Activated CD4-positive, alpha-beta T cell treated with anti-CD3 and anti-CD28 coated beads, Interleukin-2, amount 10 ng/mL, durations not matched to agents 7 days and 5 days (primary cell): ENCODE measurements at regions not wholly inside any gene's neighbourhood (a gene's known extent, or its start where the extent isn't known, plus 50 kb on each side); places are given as distances from the start of the nearest gene placed in this dataset.

Experiments used
- CTCF ChIA-PET: fragments of 350-600 bp; sonication (Branson Sonifier 250); formaldehyde crosslinking; loops from one replicate; lab custom pipeline; 2021; ENCODE audit warnings: antibody characterized with exemption; lab: Charles Lee
- POLR2A ChIA-PET: fragments of 350-600 bp; sonication (Branson Sonifier 250); formaldehyde crosslinking; loops from one replicate; lab custom pipeline; 2021; ENCODE audit warnings: antibody characterized with exemption; lab: Charles Lee
- DNase-seq: peaks from one replicate; pipeline ENCODE4 v3.0.0-alpha.2; 2020
- H3K27ac Mint-ChIP-seq: one replicate; pipeline ENCODE4 v1.8.0; 2021; ENCODE audit warnings: mild to moderate bottlenecking, moderate library complexity, mixed read lengths
- H3K27me3 Mint-ChIP-seq: one replicate; pipeline ENCODE4 v1.8.0; 2021; ENCODE audit warnings: mixed read lengths
- H3K36me3 Mint-ChIP-seq: one replicate; pipeline ENCODE4 v1.8.0; 2021; ENCODE audit warnings: low read depth, mixed read lengths
- H3K4me1 Mint-ChIP-seq: one replicate; pipeline ENCODE4 v1.8.0; 2021; ENCODE audit warnings: mixed read lengths
- H3K4me3 Mint-ChIP-seq: one replicate; pipeline ENCODE4 v1.8.0; 2021; ENCODE audit warnings: mild to moderate bottlenecking, moderate library complexity, mixed read lengths
- H3K9me3 Mint-ChIP-seq: one replicate; pipeline ENCODE4 v1.8.0; 2021; ENCODE audit warnings: mixed read lengths

GRCh38 chr2:224143526-224143925 is 104.4 kb upstream of the SERPINE2 start:
- ChIA-PET CTCF (no interaction called here), POLR2A (no interaction called here)
- no peak overlapping the region for H3K4me3 Mint-ChIP-seq
- H3K27me3 Mint-ChIP-seq = peaks cover 9% of the 10 kb centered on the region
- H3K4me1 Mint-ChIP-seq = no peaks in the 10 kb centered on the region
- no peaks in the 10 kb centered on the region for H3K36me3 Mint-ChIP-seq
- no peak for DNase-seq
- no peaks in the 10 kb centered on the region for H3K9me3 Mint-ChIP-seq
- H3K27ac Mint-ChIP-seq = no peak overlapping the region

- ChIA-PET CTCF (interaction anchor here (1.1 kb wide), 1 partner anchor 142 kb away, joined by 3 read pairs; no protein-coding TSS in a partner anchor), POLR2A (no interaction called here)
- no peak for DNase-seq
- no peaks in the 10 kb centered on the region for H3K9me3 Mint-ChIP-seq
- H3K27me3 Mint-ChIP-seq = peaks cover 9% of the 10 kb centered on the region
- no peak overlapping the region for H3K4me3 Mint-ChIP-seq
- H3K36me3 Mint-ChIP-seq = no peaks in the 10 kb centered on the region
- no peak overlapping the region for H3K27ac Mint-ChIP-seq
- H3K4me1 Mint-ChIP-seq = no peaks in the 10 kb centered on the region
Observed at GRCh38 chr2:224142397-224143312, 103.6 kb upstream of the SERPINE2 start.

GRCh38 chr2:224141304-224141703 is 102.2 kb upstream of the SERPINE2 start:
- POLR2A ChIA-PET = no interaction called here
- H3K4me3 Mint-ChIP-seq = no peak overlapping the region
- H3K27me3 Mint-ChIP-seq = peaks cover 9% of the 10 kb centered on the region
- no peak overlapping the region for H3K27ac Mint-ChIP-seq
- no peaks in the 10 kb centered on the region for H3K9me3 Mint-ChIP-seq
- no peaks in the 10 kb centered on the region for H3K36me3 Mint-ChIP-seq
- DNase-seq = no peak
- H3K4me1 Mint-ChIP-seq = no peaks in the 10 kb centered on the region
- CTCF ChIA-PET = no interaction called here

- POLR2A ChIA-PET = no interaction called here
- no peaks in the 10 kb centered on the region for H3K4me1 Mint-ChIP-seq
- no peak for DNase-seq
- CTCF ChIA-PET = no interaction called here
- peaks cover 2% of the 10 kb centered on the region for H3K27me3 Mint-ChIP-seq
- no peak overlapping the region for H3K27ac Mint-ChIP-seq
- no peaks in the 10 kb centered on the region for H3K9me3 Mint-ChIP-seq
- H3K4me3 Mint-ChIP-seq = no peak overlapping the region
- H3K36me3 Mint-ChIP-seq = no peaks in the 10 kb centered on the region
Observed at GRCh38 chr2:224137208-224137607, 98.1 kb upstream of the SERPINE2 start.

- ChIA-PET POLR2A (no interaction called here), CTCF (no interaction called here)
- H3K4me3 Mint-ChIP-seq = no peak overlapping the region
- peaks cover 2% of the 10 kb centered on the region for H3K27me3 Mint-ChIP-seq
- no peaks in the 10 kb centered on the region for H3K4me1 Mint-ChIP-seq
- no peak for DNase-seq
- H3K36me3 Mint-ChIP-seq = no peaks in the 10 kb centered on the region
- no peaks in the 10 kb centered on the region for H3K9me3 Mint-ChIP-seq
- no peak overlapping the region for H3K27ac Mint-ChIP-seq
Observed at GRCh38 chr2:224136396-224136795, 97.3 kb upstream of the SERPINE2 start.

- DNase-seq = no peak
- Mint-ChIP-seq H3K9me3 (no peaks in the 10 kb centered on the region), H3K36me3 (no peaks in the 10 kb centered on the region), H3K4me3 (no peak overlapping the region), H3K27me3 (peaks cover 2% of the 10 kb centered on the region), H3K27ac (no peak overlapping the region), H3K4me1 (no peaks in the 10 kb centered on the region)
- CTCF ChIA-PET = interaction anchor here (0.6 kb wide), 1 partner anchor 208 kb away, joined by 4 read pairs; no protein-coding TSS in a partner anchor
- POLR2A ChIA-PET = no interaction called here
Observed at GRCh38 chr2:224135881-224136280, 96.8 kb upstream of the SERPINE2 start.

GRCh38 chr2:224134003-224134734 is 95.1 kb upstream of the SERPINE2 start:
- Mint-ChIP-seq H3K4me3 (no peak overlapping the region), H3K9me3 (no peaks in the 10 kb centered on the region), H3K27me3 (peaks cover 5% of the 10 kb centered on the region), H3K36me3 (no peaks in the 10 kb centered on the region), H3K27ac (no peak overlapping the region), H3K4me1 (no peaks in the 10 kb centered on the region)
- ChIA-PET CTCF (no interaction called here), POLR2A (no interaction called here)
- no peak for DNase-seq

- Mint-ChIP-seq H3K36me3 (no peaks in the 10 kb centered on the region), H3K4me3 (no peak overlapping the region), H3K9me3 (no peaks in the 10 kb centered on the region), H3K4me1 (no peaks in the 10 kb centered on the region), H3K27me3 (peaks cover 5% of the 10 kb centered on the region), H3K27ac (no peak overlapping the region)
- ChIA-PET POLR2A (no interaction called here), CTCF (no interaction called here)
- DNase-seq = no peak
Observed at GRCh38 chr2:224133387-224133786, 94.3 kb upstream of the SERPINE2 start.

GRCh38 chr2:224127871-224128501 is 88.9 kb upstream of the SERPINE2 start:
- DNase-seq = no peak
- no peaks in the 10 kb centered on the region for H3K4me1 Mint-ChIP-seq
- CTCF ChIA-PET = no interaction called here
- POLR2A ChIA-PET = no interaction called here
- H3K4me3 Mint-ChIP-seq = no peak overlapping the region
- no peaks in the 10 kb centered on the region for H3K9me3 Mint-ChIP-seq
- no peaks in the 10 kb centered on the region for H3K36me3 Mint-ChIP-seq
- peaks cover 6% of the 10 kb centered on the region for H3K27me3 Mint-ChIP-seq
- H3K27ac Mint-ChIP-seq = no peak overlapping the region

GRCh38 chr2:224126440-224126839 is 87.4 kb upstream of the SERPINE2 start:
- CTCF ChIA-PET = no interaction called here

GRCh38 chr2:224126003-224126402 is 86.9 kb upstream of the SERPINE2 start:
- POLR2A ChIA-PET = no interaction called here

More at GRCh38 chr2:224126440-224126839, 87.4 kb upstream of the SERPINE2 start:
- Mint-ChIP-seq H3K4me1 (no peaks in the 10 kb centered on the region), H3K27me3 (peaks cover 8% of the 10 kb centered on the region), H3K27ac (no peak overlapping the region), H3K36me3 (no peaks in the 10 kb centered on the region), H3K9me3 (no peaks in the 10 kb centered on the region), H3K4me3 (no peak overlapping the region)
- no peak for DNase-seq
- POLR2A ChIA-PET = no interaction called here

GRCh38 chr2:224122542-224122941 is 83.5 kb upstream of the SERPINE2 start:
- no peaks in the 10 kb centered on the region for H3K9me3 Mint-ChIP-seq
- CTCF ChIA-PET = no interaction called here
- POLR2A ChIA-PET = no interaction called here

More at GRCh38 chr2:224126003-224126402, 86.9 kb upstream of the SERPINE2 start:
- CTCF ChIA-PET = no interaction called here
- Mint-ChIP-seq H3K36me3 (no peaks in the 10 kb centered on the region), H3K9me3 (no peaks in the 10 kb centered on the region), H3K27ac (no peak overlapping the region), H3K4me3 (no peak overlapping the region), H3K27me3 (peaks cover 8% of the 10 kb centered on the region), H3K4me1 (no peaks in the 10 kb centered on the region)
- no peak for DNase-seq

More at GRCh38 chr2:224122542-224122941, 83.5 kb upstream of the SERPINE2 start:
- Mint-ChIP-seq H3K27me3 (peaks cover 3% of the 10 kb centered on the region), H3K36me3 (no peaks in the 10 kb centered on the region), H3K4me1 (no peaks in the 10 kb centered on the region), H3K27ac (no peak overlapping the region), H3K4me3 (no peak overlapping the region)
- DNase-seq = no peak
